ENCODE measurements at regions not wholly inside any gene's neighbourhood (a gene's known extent, or its start where the extent isn't known, plus 50 kb on each side); places are given as distances from the start of the nearest gene placed in this dataset.

GRCh38 chr7:12951397-12951801 lies 264.0 kb downstream of the ARL4A start:
- TF ChIP-seq CEBPB (IDR thresholded peaks at IDR 0.05) (no peak), EP300 (IDR thresholded peaks at IDR 0.05; ENCODE audit: borderline replicate concordance) (no peak), USF1 (IDR thresholded peaks at IDR 0.05) (no peak), NFIC (IDR thresholded peaks at IDR 0.05) (no peak), TAF1 (IDR thresholded peaks at IDR 0.05; ENCODE audit: low read depth) (no peak)
